Glomerular visceral epithelial cell (primary cell): ENCODE measurements at regions not wholly inside any gene's neighbourhood (a gene's known extent, or its start where the extent isn't known, plus 50 kb on each side); places are given as distances from the start of the nearest gene placed in this dataset.

Source experiments
- DNase-seq: peaks from one replicate; pipeline ENCODE4 v3.0.0-alpha.2; 2016; ENCODE audit errors: extremely low spot score

DNA sequence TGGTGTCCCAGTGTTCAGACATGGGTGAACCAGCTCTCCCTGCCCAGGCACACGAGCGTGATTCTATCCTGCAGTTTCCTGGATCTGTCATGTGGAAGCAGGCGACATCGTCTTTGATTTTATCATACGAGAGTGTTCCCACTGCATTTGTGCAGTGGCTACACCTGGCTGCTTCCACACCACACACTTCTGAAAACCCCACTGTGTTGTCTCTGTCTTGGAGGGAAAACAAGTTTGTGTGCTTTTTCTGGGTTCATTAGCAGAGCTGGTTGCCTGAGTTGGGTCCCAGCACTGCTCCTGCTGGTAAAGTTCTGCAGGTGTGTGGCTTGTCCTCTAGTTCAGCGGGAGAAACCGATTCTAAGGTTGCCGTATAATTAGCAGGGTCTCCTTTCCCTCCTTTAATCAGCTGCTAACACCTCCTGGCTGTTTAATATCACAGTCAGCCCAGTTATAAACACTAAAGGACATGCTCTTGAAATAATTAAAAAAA, 58.5 kb upstream of the TWIST2 start:
- no peak for DNase-seq

DNA sequence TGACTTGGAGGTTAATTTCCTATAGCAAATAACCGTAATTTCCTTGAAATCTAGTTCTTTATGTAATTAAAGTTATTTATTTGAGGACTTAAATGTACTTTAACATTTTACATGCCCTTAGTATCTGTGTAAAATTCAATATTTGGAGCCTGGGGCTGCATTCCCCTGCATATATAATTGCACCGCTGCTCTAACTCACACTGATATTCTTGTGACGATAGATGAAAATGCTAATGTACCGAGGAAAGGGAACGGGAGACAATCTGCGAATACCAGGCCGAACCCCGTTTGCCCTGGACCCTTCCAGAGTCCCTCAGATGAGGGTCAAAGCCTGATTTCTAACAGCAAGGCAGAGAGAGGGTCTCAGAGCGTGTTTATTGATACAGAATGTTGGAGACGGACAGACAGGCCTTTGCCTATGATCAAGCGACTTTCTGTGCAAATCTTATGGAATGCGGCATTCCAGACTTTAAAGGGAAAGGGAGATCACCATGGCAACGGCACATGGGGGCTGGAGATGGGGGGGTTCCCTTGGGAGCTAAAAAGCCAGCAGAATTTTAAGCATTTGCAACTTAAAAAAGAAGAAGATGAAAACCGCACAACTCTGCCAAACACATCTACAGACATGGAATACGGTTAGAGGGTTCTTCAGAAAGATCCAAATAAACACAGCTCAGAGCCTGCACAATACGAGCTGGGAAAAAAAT, 57.6 kb upstream of the TWIST2 start:
- no peak for DNase-seq

DNA sequence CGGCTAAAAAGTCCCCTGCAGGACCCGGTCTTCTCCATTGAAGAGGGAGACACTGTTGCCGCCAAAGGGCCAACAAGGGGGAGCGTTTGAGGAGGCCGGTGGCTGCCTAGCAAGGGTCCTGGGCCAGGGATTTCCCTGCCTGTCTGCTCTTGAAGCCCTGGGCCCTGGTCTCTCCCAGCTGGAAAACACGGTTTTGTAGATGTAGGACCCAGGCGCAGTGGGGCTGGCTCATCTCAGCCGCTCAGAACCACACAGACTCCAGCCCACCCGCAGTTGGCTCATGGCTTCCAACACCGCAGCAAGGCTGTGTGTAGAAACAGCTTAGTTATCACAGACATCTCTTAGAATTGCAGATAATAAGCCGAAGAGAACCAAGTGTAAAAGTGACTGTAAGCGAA, 57.1 kb upstream of the TWIST2 start:
- no peak for DNase-seq

DNA sequence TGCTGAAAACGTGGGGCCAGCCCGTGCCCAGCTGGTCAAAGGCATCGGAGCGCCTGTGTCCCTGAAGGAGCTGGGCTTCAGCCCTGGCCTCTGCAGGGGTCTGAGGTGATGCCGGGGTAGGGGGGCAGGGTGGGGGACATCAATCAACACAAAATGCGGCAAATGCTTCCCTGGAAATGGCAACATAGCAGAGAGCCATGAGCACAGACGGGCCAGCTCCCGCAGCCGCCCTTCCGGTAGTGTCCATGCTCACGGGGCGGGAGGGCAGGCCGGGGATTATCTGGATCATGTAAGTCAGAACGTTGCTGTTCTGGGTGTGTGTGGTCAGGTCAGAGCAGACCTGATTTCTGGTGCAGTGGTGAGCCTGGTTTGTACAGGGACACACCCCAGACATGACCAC, 56.5 kb upstream of the TWIST2 start:
- no peak for DNase-seq

DNA sequence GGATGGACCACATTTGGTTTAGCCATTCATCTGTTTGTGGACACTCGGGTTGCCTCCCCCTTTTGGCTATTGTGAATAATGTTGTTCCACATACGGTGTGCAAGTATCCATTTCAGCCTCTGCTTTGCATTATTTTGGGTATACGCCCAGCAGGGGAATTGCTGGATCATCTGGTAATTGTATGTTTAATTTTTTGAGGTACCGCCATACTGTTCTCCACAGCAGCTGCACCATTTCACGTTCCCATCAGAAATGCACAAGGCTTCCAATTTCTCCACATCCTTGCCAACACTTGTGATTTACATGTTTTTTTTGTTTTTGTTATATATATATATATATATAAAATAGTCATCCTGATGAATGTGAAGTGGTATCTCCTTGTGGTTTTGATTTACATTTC, 54.6 kb upstream of the TWIST2 start:
- no peak for DNase-seq

DNA sequence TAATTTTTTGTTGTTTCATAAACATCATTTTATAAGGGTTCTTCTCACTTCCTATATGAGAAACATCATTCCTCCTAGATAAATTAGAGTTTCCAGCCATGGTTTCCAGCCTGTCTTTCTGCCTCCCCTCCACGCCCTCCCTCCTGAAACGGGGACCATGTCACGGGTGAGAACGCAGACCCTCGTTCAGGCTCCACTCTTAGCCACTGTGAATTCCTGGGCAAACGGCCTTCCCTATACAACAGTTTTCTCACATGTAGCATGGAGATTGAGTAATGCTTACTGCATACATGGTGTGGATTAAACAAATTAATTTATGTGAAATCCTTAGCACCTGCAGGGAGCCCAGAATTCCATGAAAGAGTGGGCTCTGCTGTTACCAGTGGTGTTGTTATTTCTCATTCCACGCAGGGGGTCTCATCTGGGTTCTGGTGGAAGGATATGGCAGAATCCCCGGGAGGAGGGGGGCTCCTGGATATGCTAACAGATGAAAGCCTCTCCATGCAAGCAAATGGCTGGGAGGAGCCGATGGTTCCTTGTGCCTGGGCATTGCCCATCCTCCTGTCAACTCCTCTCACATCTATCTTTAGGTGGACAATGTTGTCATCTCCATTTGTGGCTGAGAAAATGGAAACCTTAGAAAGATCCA, 54.0 kb upstream of the TWIST2 start:
- no peak for DNase-seq

DNA sequence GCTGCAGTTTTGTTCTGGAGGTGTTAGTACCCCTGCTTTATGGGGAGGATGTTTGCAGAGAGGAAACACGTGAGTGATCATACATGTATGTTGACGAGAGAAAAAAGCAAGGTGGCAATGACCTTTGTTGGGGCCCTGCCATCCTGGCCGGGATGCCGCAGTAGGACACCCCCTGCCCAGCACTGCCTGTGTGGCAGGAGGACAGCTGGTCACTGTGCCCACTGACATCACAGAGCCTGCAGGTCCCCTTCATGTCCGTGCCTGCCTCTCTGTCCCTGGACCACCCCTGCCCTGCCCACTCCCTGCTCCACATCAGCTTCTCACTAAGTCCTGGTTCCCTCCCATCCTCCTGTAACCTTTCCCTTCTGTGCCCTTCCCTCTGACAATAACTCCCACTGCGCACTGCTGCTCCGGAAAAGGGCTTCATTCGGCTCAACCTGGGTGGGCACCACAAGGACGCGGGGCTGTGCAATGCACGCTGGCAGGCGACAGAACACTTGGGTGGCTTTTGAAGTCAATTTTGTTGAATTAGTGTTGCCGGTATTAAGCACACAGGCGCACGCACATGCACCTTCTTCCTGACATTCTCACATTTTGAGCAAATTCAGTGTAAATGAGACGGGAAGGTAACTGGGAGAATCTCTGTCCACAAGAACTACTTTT, 51.5 kb upstream of the TWIST2 start:
- DNase-seq: no peak

DNA sequence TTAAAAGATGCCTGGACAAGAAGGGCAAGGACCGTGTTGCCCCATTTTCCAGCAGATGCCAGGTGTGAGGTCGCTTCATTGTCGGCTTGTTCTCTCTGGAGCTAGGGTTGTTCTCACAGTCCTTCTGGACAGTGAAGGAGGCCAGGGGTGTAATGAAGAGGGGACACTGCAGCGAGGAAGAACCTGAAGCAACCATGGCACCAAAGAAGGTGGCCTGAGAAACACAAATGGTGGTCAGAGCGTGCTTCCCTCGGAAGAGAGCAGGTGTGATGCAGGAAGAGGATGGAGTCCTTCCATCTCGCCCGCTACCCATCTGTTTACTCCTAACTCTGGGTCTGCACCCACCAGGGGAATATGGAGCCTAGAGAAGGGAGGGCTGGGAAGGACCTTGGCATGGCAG, 50.3 kb upstream of the TWIST2 start:
- DNase-seq: no peak
